Left kidney (tissue), 1 donor: ENCODE measurements at regions not wholly inside any gene's neighbourhood (a gene's known extent, or its start where the extent isn't known, plus 50 kb on each side); places are given as distances from the start of the nearest gene placed in this dataset.

Source experiments
- DNase-seq: peaks from one replicate; pipeline ENCODE4 v3.0.0-alpha.2; 2013

GRCh38 chr2:207236156-207236935, 70.6 kb upstream of the KLF7 start:
- no peak for DNase-seq

GRCh38 chr2:207238831-207239701, 73.3 kb upstream of the KLF7 start:
- DNase-seq = no peak

GRCh38 chr2:207239754-207240494, 74.2 kb upstream of the KLF7 start:
- no peak for DNase-seq

GRCh38 chr2:207240649-207241048, 74.9 kb upstream of the KLF7 start:
- no peak for DNase-seq

GRCh38 chr2:207241198-207241597, 75.5 kb upstream of the KLF7 start:
- DNase-seq = no peak

- no peak for DNase-seq
These were observed 77.9 kb upstream of the KLF7 start for GRCh38 chr2:207243601-207244000.

GRCh38 chr2:207244971-207245925, 79.5 kb upstream of the KLF7 start:
- no peak for DNase-seq

GRCh38 chr2:207248702-207249377, 83.1 kb upstream of the KLF7 start:
- DNase-seq = no peak

- no peak for DNase-seq
These were observed 85.3 kb upstream of the KLF7 start for GRCh38 chr2:207251022-207251421.

- no peak for DNase-seq
These were observed 85.9 kb upstream of the KLF7 start for GRCh38 chr2:207251573-207252192.

GRCh38 chr2:207252416-207252815, 86.7 kb upstream of the KLF7 start:
- DNase-seq = no peak

- no peak for DNase-seq
These were observed 87.4 kb upstream of the KLF7 start for GRCh38 chr2:207252979-207253645.

- no peak for DNase-seq
These were observed 88.1 kb upstream of the KLF7 start for GRCh38 chr2:207253666-207254345.

GRCh38 chr2:207254591-207255464, 89.1 kb upstream of the KLF7 start:
- DNase-seq = no peak

GRCh38 chr2:207255565-207256470, 90.1 kb upstream of the KLF7 start:
- DNase-seq = no peak

GRCh38 chr2:207256476-207257207, 90.9 kb upstream of the KLF7 start:
- no peak for DNase-seq
